PC-3 (cell line): ENCODE measurements at regions not wholly inside any gene's neighbourhood (a gene's known extent, or its start where the extent isn't known, plus 50 kb on each side); places are given as distances from the start of the nearest gene placed in this dataset.

Experiments
- ATAC-seq: fragments of 200-7000 bp; cut with Tn5 transposase; 2 replicates; pipeline ENCODE4 v1.9.1; 2020; ENCODE audit warnings: mild to moderate bottlenecking, moderate library complexity
- BruUV-seq: library from RNA; stranded (reverse); fragments of 400-500 nt; replicated peaks from 2 replicates; lab custom pipeline; 2021; lab: Mats Ljungman, UMichigan
- CTCF ChIA-PET: fragments of 300-600 bp; sonication (Branson Sonifier 250); formaldehyde crosslinking; loops from one replicate; lab custom pipeline; 2022; ENCODE audit warnings: antibody characterized with exemption; lab: Charles Lee
- POLR2A ChIA-PET: fragments of 300-600 bp; sonication (Branson Sonifier 250); formaldehyde crosslinking; loops from one replicate; lab custom pipeline; 2022; ENCODE audit warnings: antibody characterized with exemption; ENCODE audit not compliant: unreplicated experiment; lab: Charles Lee
- DNase-seq: peaks from one replicate; pipeline ENCODE4 v3.0.0-alpha.2; 2015
- H2AFZ ChIP-seq: fragments of 300-600 bp; sonication (generic); 2 replicates; pipeline ENCODE4 v1.6.0; 2016; ENCODE audit warnings: antibody characterized with exemption, low read length
- H3F3A ChIP-seq: fragments of 300-600 bp; sonication (generic); one replicate; pipeline ENCODE4 v1.6.0; 2017; ENCODE audit warnings: antibody characterized with exemption, low read length, control low read depth, mild to moderate bottlenecking; ENCODE audit not compliant: unreplicated experiment
- H3K27ac ChIP-seq: fragments of 300-600 bp; sonication (generic); 2 replicates; pipeline ENCODE4 v1.5.1; 2016; ENCODE audit warnings: mild to moderate bottlenecking, low read length
- H3K27me3 ChIP-seq: fragments of 300-600 bp; sonication (generic); 2 replicates; pipeline ENCODE4 v1.6.1; 2016; ENCODE audit warnings: low read length, mixed read lengths
- H3K36me3 ChIP-seq: fragments of 300-600 bp; sonication (generic); 2 replicates; pipeline ENCODE4 v1.6.1; 2016; ENCODE audit warnings: low read depth, mixed run types, low read length, mixed read lengths
- H3K4me1 ChIP-seq: fragments of 300-600 bp; sonication (generic); 2 replicates; pipeline ENCODE4 v1.5.1; 2016; ENCODE audit warnings: low read length; ENCODE audit not compliant: insufficient read depth
- H3K4me2 ChIP-seq: fragments of 300-600 bp; sonication (generic); 2 replicates; pipeline ENCODE4 v1.6.0; 2016; ENCODE audit warnings: low read length
- H3K4me3 ChIP-seq: fragments of 300-600 bp; sonication (generic); 2 replicates; pipeline ENCODE4 v1.5.1; 2016; ENCODE audit warnings: mild to moderate bottlenecking, low read length, mixed read lengths
- H3K79me2 ChIP-seq: fragments of 300-600 bp; sonication (generic); 2 replicates; pipeline ENCODE4 v1.6.1; 2017; ENCODE audit warnings: low read length, mixed read lengths
- H3K9ac ChIP-seq: fragments of 300-600 bp; sonication (generic); 2 replicates; pipeline ENCODE4 v1.6.0; 2016; ENCODE audit warnings: mild to moderate bottlenecking, low read length
- H3K9me2 ChIP-seq: fragments of 300-600 bp; sonication (generic); replicated peaks from 2 replicates; pipeline ENCODE4 v1.6.1; 2016; ENCODE audit warnings: mixed run types, low read length, mixed read lengths
- H3K9me3 ChIP-seq: fragments of 300-600 bp; sonication (generic); 2 replicates; pipeline ENCODE4 v1.6.1; 2016; ENCODE audit warnings: low read length, mixed read lengths
- H4K20me1 ChIP-seq: fragments of 300-600 bp; sonication (generic); 2 replicates; pipeline ENCODE4 v1.6.1; 2016; ENCODE audit warnings: low read length, mixed read lengths
- CTCF ChIP-seq: fragments of 300-600 bp; sonication (generic); conservative IDR thresholded peaks from 2 replicates; pipeline ENCODE4 v1.5.1; 2017; ENCODE audit warnings: antibody characterized with exemption, low read depth, mild to moderate bottlenecking, low read length
- EZH2 ChIP-seq: fragments of 300-600 bp; sonication (generic); IDR thresholded peaks from one replicate; pipeline ENCODE4 v1.6.1; 2017; ENCODE audit warnings: antibody characterized with exemption, mild to moderate bottlenecking, low read length; ENCODE audit not compliant: unreplicated experiment
- EZH2phosphoT487 ChIP-seq: fragments of 300-600 bp; sonication (generic); IDR thresholded peaks from 2 replicates; pipeline ENCODE4 v1.6.1; 2018; ENCODE audit warnings: mild to moderate bottlenecking, antibody characterized with exemption, low read length, borderline replicate concordance
- intact Hi-C: fragments of 100-400 bp; cut with micrococcal nuclease; formaldehyde crosslinking; loops from 2 replicates; pipeline ENCODE4 v1.9.0; 2023

DNA sequence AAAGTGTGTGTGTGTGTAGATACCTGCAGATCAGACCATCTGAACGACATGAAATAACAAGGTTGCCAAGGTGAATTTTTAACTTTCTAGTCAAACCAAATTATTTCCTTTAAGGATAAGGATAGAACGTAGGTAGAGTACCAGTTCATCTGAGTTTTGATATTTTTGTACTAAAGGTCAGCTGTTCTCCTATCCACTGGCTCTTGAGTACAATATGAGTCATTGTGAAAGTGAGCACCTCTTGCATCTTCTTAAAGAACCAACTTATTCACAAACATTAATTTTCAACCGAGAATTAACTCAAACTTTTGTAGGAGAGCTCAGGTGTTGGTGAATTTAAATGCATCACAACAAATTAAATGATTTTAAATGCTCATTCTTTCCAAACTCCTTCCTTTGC is 71.5 kb downstream of the IFI44 start:
- Histone ChIP-seq H3K9ac (no peak overlapping the region), H3K4me1 (no peaks in the 10 kb centered on the region), H3K36me3 (no peaks in the 10 kb centered on the region), H3F3A (no peaks in the 10 kb centered on the region), H3K27me3 (no peaks in the 10 kb centered on the region), H3K27ac (no peak overlapping the region), H3K79me2 (no peaks in the 10 kb centered on the region), H3K4me3 (no peak overlapping the region), H2AFZ (no peak overlapping the region), H3K4me2 (no peak overlapping the region), H3K9me2 (no peaks in the 10 kb centered on the region), H3K9me3 (no peaks in the 10 kb centered on the region), H4K20me1 (no peaks in the 10 kb centered on the region)
- BruUV-seq = no TSS peak
- POLR2A ChIA-PET = no interaction called here
- DNase-seq (no peak), ATAC-seq (no peak)
- CTCF ChIA-PET = no interaction called here
- TF ChIP-seq EZH2phosphoT487 (no peak), CTCF (no peak), EZH2 (no peak)
- intact Hi-C loops = no loop called here

GRCh38 chr1:78722105-78722504 is 72.5 kb downstream of the IFI44 start:
- no peaks in the 10 kb centered on the region for H3K9me3 ChIP-seq
- H3F3A ChIP-seq = no peaks in the 10 kb centered on the region
- ChIA-PET CTCF (no interaction called here), POLR2A (no interaction called here)
- H2AFZ ChIP-seq = no peak overlapping the region
- no peak overlapping the region for H3K9ac ChIP-seq
- H3K27me3 ChIP-seq = no peaks in the 10 kb centered on the region
- BruUV-seq = no TSS peak
- no peak overlapping the region for H3K4me2 ChIP-seq
- H3K36me3 ChIP-seq = no peaks in the 10 kb centered on the region
- H3K4me3 ChIP-seq = no peak overlapping the region
- intact Hi-C loops = no loop called here
- H3K79me2 ChIP-seq = no peaks in the 10 kb centered on the region
- no peaks in the 10 kb centered on the region for H3K4me1 ChIP-seq
- H3K27ac ChIP-seq = no peak overlapping the region
- H4K20me1 ChIP-seq = no peaks in the 10 kb centered on the region
- TF ChIP-seq CTCF = no peak
- TF ChIP-seq EZH2 = no peak
- TF ChIP-seq EZH2phosphoT487 = no peak
- DNase-seq = no peak
- H3K9me2 ChIP-seq = no peaks in the 10 kb centered on the region
- ATAC-seq = no peak

DNA sequence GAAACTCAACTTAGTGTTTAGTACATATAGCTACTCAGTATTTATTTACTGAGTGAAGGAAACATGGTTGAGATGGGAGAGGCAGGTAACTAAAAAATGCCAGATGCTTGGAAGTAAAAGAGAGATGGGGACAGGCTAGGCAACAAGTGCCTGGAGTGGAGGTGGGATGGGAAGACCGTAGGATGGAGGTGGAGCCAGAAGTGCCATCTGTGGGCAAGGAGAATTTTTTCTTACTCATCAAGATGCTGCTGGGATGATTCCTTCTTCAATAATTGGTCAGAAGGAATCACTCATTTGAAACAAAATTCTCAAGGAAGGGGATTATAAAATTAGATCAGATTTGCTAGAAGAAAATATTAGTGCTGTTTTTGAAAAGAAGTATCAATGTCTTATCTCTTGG is 72.9 kb downstream of the IFI44 start:
- Histone ChIP-seq H3K27me3 (no peaks in the 10 kb centered on the region), H3K4me2 (no peak overlapping the region), H3K4me1 (no peaks in the 10 kb centered on the region), H3F3A (no peaks in the 10 kb centered on the region), H3K9me2 (no peaks in the 10 kb centered on the region), H3K79me2 (no peaks in the 10 kb centered on the region), H3K4me3 (no peak overlapping the region), H2AFZ (no peak overlapping the region), H3K9me3 (no peaks in the 10 kb centered on the region), H4K20me1 (no peaks in the 10 kb centered on the region), H3K27ac (no peak overlapping the region), H3K9ac (no peak overlapping the region), H3K36me3 (no peaks in the 10 kb centered on the region)
- BruUV-seq = no TSS peak
- DNase-seq (no peak), ATAC-seq (no peak)
- TF ChIP-seq CTCF (no peak), EZH2phosphoT487 (no peak), EZH2 (no peak)
- intact Hi-C loops = no loop called here
- ChIA-PET POLR2A (no interaction called here), CTCF (no interaction called here)
